ENCODE measurements at regions not wholly inside any gene's neighbourhood (a gene's known extent, or its start where the extent isn't known, plus 50 kb on each side); places are given as distances from the start of the nearest gene placed in this dataset.

DNA sequence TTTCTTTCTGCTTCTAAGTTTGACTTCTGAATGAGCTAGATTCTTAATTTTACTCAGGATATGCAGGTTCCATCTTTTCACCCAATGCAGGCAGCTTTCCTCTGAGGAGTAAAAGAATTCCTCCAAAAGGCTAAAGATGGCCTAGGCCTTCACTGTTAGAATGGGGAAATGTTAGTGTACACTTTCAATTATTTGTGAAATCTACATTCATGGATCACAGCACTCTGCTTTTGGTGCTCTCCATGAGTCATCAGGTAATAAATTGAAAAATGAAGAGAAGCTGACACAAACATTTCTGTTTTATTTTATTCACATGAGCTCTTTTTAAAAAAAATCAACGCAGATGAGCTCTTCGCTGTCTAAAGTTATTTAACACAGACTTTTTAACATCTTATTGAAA lies 502.5 kb upstream of the GOLIM4 start:
- TF ChIP-seq, protein P1, sequence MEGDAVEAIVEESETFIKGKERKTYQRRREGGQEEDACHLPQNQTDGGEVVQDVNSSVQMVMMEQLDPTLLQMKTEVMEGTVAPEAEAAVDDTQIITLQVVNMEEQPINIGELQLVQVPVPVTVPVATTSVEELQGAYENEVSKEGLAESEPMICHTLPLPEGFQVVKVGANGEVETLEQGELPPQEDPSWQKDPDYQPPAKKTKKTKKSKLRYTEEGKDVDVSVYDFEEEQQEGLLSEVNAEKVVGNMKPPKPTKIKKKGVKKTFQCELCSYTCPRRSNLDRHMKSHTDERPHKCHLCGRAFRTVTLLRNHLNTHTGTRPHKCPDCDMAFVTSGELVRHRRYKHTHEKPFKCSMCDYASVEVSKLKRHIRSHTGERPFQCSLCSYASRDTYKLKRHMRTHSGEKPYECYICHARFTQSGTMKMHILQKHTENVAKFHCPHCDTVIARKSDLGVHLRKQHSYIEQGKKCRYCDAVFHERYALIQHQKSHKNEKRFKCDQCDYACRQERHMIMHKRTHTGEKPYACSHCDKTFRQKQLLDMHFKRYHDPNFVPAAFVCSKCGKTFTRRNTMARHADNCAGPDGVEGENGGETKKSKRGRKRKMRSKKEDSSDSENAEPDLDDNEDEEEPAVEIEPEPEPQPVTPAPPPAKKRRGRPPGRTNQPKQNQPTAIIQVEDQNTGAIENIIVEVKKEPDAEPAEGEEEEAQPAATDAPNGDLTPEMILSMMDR (conservative IDR thresholded peaks at IDR 0.05; ENCODE audit: low read depth, low read length), result no peak
- TF ChIP-seq POLR2A (IDR thresholded peaks at IDR 0.05; ENCODE audit: low read depth, low read length), result no peak
- TF ChIP-seq CEBPB (IDR thresholded peaks at IDR 0.05; ENCODE audit: low read depth, low read length), result no peak
- TF ChIP-seq, protein P2, sequence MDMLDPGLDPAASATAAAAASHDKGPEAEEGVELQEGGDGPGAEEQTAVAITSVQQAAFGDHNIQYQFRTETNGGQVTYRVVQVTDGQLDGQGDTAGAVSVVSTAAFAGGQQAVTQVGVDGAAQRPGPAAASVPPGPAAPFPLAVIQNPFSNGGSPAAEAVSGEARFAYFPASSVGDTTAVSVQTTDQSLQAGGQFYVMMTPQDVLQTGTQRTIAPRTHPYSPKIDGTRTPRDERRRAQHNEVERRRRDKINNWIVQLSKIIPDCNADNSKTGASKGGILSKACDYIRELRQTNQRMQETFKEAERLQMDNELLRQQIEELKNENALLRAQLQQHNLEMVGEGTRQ (IDR thresholded peaks at IDR 0.05; ENCODE audit: low read depth, low read length), result no peak
- TF ChIP-seq BHLHE40 (IDR thresholded peaks at IDR 0.05; ENCODE audit: low read depth, low read length), result no peak
- no peak for TF ChIP-seq RCOR1 (IDR thresholded peaks at IDR 0.05; ENCODE audit: insufficient replicate concordance, low read length)
